ENCODE measurements at regions not wholly inside any gene's neighbourhood (a gene's known extent, or its start where the extent isn't known, plus 50 kb on each side); places are given as distances from the start of the nearest gene placed in this dataset.

- TF ChIP-seq POLR2A (IDR thresholded peaks at IDR 0.05; ENCODE audit: extremely low read depth, insufficient read length) (no peak), MYC (IDR thresholded peaks at IDR 0.05; ENCODE audit: low read depth, low read length) (no peak), CTCF (IDR thresholded peaks at IDR 0.05; ENCODE audit: low read depth, low read length) (no peak)
Measured at GRCh38 chr6:143575901-143576426, 64.4 kb upstream of the FUCA2 start.
